ENCODE measurements at regions not wholly inside any gene's neighbourhood (a gene's known extent, or its start where the extent isn't known, plus 50 kb on each side); places are given as distances from the start of the nearest gene placed in this dataset.

DNA sequence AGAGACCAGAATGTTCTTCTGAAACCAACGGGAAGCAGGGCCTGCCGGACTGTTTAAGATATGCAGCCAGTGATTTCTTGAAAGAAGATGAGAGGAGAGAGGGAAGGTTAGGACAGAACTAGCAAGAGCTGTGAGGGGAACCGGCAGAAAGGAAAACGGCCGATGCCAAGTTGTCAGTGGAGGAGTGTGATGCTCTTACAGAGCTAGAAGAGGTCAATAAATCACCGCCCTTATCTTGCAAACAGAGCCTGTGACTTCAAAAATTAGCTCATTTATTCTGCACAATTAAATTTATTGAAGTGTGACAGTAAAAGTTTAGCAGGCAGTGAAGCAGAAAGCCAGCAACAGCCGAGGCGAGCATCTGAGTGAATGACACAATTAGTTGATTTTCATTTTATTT lies 509.5 kb upstream of the ID4 start:
- no peaks in the 10 kb centered on the region for H3K27me3 ChIP-seq (ENCODE audit: insufficient read depth, low read length)
- TF ChIP-seq SP1 (IDR thresholded peaks at IDR 0.05; ENCODE audit: low read depth) (no peak), TCF7L2 (IDR thresholded peaks at IDR 0.05; ENCODE audit: borderline replicate concordance, extremely low read depth, insufficient read depth, insufficient read length) (no peak), EGR1 (IDR thresholded peaks at IDR 0.05; ENCODE audit: low read depth) (no peak), ZFX (IDR thresholded peaks at IDR 0.05) (no peak), SRF (IDR thresholded peaks at IDR 0.05; ENCODE audit: low read depth) (no peak), CEBPB (IDR thresholded peaks at IDR 0.05; ENCODE audit: low read depth) (no peak), POLR2AphosphoS5 (IDR thresholded peaks at IDR 0.05; ENCODE audit: low read depth, low read length) (no peak)
- TF ChIP-seq, protein P1, sequence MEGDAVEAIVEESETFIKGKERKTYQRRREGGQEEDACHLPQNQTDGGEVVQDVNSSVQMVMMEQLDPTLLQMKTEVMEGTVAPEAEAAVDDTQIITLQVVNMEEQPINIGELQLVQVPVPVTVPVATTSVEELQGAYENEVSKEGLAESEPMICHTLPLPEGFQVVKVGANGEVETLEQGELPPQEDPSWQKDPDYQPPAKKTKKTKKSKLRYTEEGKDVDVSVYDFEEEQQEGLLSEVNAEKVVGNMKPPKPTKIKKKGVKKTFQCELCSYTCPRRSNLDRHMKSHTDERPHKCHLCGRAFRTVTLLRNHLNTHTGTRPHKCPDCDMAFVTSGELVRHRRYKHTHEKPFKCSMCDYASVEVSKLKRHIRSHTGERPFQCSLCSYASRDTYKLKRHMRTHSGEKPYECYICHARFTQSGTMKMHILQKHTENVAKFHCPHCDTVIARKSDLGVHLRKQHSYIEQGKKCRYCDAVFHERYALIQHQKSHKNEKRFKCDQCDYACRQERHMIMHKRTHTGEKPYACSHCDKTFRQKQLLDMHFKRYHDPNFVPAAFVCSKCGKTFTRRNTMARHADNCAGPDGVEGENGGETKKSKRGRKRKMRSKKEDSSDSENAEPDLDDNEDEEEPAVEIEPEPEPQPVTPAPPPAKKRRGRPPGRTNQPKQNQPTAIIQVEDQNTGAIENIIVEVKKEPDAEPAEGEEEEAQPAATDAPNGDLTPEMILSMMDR (IDR thresholded peaks at IDR 0.05 in 2 of 3, conservative IDR thresholded peaks at IDR 0.05 in 1 of 3; ENCODE audit: borderline replicate concordance in 1 of 3, insufficient read depth in 1 of 3, low read depth in 2 of 3, low read length in 2 of 3) = no peak
- TF ChIP-seq, protein P2, sequence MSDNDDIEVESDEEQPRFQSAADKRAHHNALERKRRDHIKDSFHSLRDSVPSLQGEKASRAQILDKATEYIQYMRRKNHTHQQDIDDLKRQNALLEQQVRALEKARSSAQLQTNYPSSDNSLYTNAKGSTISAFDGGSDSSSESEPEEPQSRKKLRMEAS (IDR thresholded peaks at IDR 0.05) = no peak
- H3K4me3 ChIP-seq (replicated peaks in 1 of 2; ENCODE audit: low read depth in 1 of 2, low read length in 2 of 2) = no peak overlapping the region
- H3K4me1 ChIP-seq (ENCODE audit: control insufficient read depth in 1 of 2, insufficient read depth in 2 of 2, low read length in 2 of 2) = peaks cover 0 to 20% of the 10 kb centered on the region in 2 experiments; a peak in 2 of 4 replicates
- POLR2A ChIA-PET = no interaction called here
- H3K36me3 ChIP-seq (ENCODE audit: control insufficient read depth in 1 of 2, insufficient read depth in 2 of 2, low read length in 2 of 2) = no peaks in the 10 kb centered on the region
- H3K9me2 ChIP-seq (ENCODE audit: insufficient read depth) = no peaks in the 10 kb centered on the region
- no peak overlapping the region for H3K4me2 ChIP-seq (ENCODE audit: low read length)
- RAD21 ChIA-PET (ENCODE audit: low non-redundant PET in 1 of 2, low total read pairs in 2 of 2, uncharacterized antibody in 2 of 2, unreplicated experiment in 2 of 2) = no interaction called here
- no peaks in the 10 kb centered on the region for H3K79me2 ChIP-seq (ENCODE audit: insufficient read depth, low read length)
- DNase-seq (ENCODE audit: low read depth, low spot score) = no peak
- no peak for ATAC-seq
- H4K20me1 ChIP-seq (ENCODE audit: insufficient read depth) = no peaks in the 10 kb centered on the region
- CTCF ChIA-PET = no interaction called here
- H2AFZ ChIP-seq (ENCODE audit: low read depth, low read length, poor library complexity, severe bottlenecking) = no peak overlapping the region
- H3K27ac ChIP-seq (ENCODE audit: low read depth, low read length) = no peak overlapping the region
- H3K9me3 ChIP-seq (ENCODE audit: control insufficient read depth in 1 of 2, insufficient read depth in 1 of 2, low read depth in 1 of 2, low read length in 2 of 2) = no peaks in the 10 kb centered on the region
- BruUV-seq (replicated peaks) = no TSS peak
- no peak overlapping the region for H3K9ac ChIP-seq (ENCODE audit: low read length)
- intact Hi-C loops (cut with micrococcal nuclease) = no loop called here

DNA sequence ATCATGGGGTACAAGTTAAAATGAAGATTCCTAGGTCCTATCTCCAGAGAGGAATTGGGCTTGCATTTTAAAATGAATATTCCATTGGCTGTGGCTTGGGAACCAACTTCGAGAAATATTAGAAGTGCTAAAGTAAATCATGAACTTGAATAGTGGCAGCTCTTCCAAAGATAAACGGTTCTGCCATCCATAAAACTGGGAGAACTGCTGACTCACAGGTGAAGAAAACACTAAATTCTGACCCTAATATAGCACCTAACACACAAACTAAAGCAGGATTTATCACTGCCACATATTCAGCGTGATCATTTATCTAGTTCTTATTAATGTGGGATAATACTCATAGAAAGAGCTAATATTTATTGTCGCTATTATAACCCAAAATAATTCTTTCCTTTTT lies 508.1 kb upstream of the ID4 start:
- ATAC-seq (no peak), DNase-seq (ENCODE audit: low read depth, low spot score) (no peak)
- TF ChIP-seq, protein P1 (IDR thresholded peaks at IDR 0.05 in 2 of 3, conservative IDR thresholded peaks at IDR 0.05 in 1 of 3; ENCODE audit: borderline replicate concordance in 1 of 3, insufficient read depth in 1 of 3, low read depth in 2 of 3, low read length in 2 of 3) = no peak
- TF ChIP-seq CEBPB (IDR thresholded peaks at IDR 0.05; ENCODE audit: low read depth) = no peak
- TF ChIP-seq, protein P3, sequence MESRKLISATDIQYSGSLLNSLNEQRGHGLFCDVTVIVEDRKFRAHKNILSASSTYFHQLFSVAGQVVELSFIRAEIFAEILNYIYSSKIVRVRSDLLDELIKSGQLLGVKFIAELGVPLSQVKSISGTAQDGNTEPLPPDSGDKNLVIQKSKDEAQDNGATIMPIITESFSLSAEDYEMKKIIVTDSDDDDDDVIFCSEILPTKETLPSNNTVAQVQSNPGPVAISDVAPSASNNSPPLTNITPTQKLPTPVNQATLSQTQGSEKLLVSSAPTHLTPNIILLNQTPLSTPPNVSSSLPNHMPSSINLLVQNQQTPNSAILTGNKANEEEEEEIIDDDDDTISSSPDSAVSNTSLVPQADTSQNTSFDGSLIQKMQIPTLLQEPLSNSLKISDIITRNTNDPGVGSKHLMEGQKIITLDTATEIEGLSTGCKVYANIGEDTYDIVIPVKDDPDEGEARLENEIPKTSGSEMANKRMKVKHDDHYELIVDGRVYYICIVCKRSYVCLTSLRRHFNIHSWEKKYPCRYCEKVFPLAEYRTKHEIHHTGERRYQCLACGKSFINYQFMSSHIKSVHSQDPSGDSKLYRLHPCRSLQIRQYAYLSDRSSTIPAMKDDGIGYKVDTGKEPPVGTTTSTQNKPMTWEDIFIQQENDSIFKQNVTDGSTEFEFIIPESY (IDR thresholded peaks at IDR 0.05; ENCODE audit: extremely low read depth, insufficient replicate concordance, low read length) = no peak
- Histone ChIP-seq H3K9me2 (ENCODE audit: insufficient read depth) (no peaks in the 10 kb centered on the region), H3K27ac (ENCODE audit: low read depth, low read length) (no peak overlapping the region), H4K20me1 (ENCODE audit: insufficient read depth) (no peaks in the 10 kb centered on the region), H2AFZ (ENCODE audit: low read depth, low read length, poor library complexity, severe bottlenecking) (no peak overlapping the region), H3K9me3 (ENCODE audit: control insufficient read depth in 1 of 2, insufficient read depth in 1 of 2, low read depth in 1 of 2, low read length in 2 of 2) (no peaks in the 10 kb centered on the region), H3K9ac (ENCODE audit: low read length) (no peak overlapping the region), H3K4me3 (replicated peaks in 1 of 2; ENCODE audit: low read depth in 1 of 2, low read length in 2 of 2) (no peak overlapping the region), H3K4me2 (ENCODE audit: low read length) (no peak overlapping the region), H3K4me1 (ENCODE audit: control insufficient read depth in 1 of 2, insufficient read depth in 2 of 2, low read length in 2 of 2) (peaks cover 0 to 25% of the 10 kb centered on the region in 2 experiments; a peak in 2 of 4 replicates), H3K79me2 (ENCODE audit: insufficient read depth, low read length) (no peaks in the 10 kb centered on the region), H3K27me3 (ENCODE audit: insufficient read depth, low read length) (no peaks in the 10 kb centered on the region), H3K36me3 (ENCODE audit: control insufficient read depth in 1 of 2, insufficient read depth in 2 of 2, low read length in 2 of 2) (no peaks in the 10 kb centered on the region)
- ChIA-PET CTCF (interaction anchor here (1.0 kb wide), 1 partner anchor 304 kb away, joined by 3 read pairs; no protein-coding TSS in a partner anchor), RAD21 (ENCODE audit: low non-redundant PET in 1 of 2, low total read pairs in 2 of 2, uncharacterized antibody in 2 of 2, unreplicated experiment in 2 of 2) (no interaction called here), POLR2A (no interaction called here)
- intact Hi-C loops (cut with micrococcal nuclease) = no loop called here
- no TSS peak for BruUV-seq (replicated peaks)
